A204.1 (cell line): ENCODE measurements at regions not wholly inside any gene's neighbourhood (a gene's known extent, or its start where the extent isn't known, plus 50 kb on each side); places are given as distances from the start of the nearest gene placed in this dataset.
"Not testable (repeated sequence)": the region's sequence is repeated elsewhere in the genome, so short reads cannot be mapped to it uniquely, and the experiment has no call there.

Source experiments
- FAIRE-seq: peaks from 2 replicates; lab custom pipeline; 2012; peaks lifted over from hg19 to GRCh38; lab: Jason Lieb, UNC

DNA sequence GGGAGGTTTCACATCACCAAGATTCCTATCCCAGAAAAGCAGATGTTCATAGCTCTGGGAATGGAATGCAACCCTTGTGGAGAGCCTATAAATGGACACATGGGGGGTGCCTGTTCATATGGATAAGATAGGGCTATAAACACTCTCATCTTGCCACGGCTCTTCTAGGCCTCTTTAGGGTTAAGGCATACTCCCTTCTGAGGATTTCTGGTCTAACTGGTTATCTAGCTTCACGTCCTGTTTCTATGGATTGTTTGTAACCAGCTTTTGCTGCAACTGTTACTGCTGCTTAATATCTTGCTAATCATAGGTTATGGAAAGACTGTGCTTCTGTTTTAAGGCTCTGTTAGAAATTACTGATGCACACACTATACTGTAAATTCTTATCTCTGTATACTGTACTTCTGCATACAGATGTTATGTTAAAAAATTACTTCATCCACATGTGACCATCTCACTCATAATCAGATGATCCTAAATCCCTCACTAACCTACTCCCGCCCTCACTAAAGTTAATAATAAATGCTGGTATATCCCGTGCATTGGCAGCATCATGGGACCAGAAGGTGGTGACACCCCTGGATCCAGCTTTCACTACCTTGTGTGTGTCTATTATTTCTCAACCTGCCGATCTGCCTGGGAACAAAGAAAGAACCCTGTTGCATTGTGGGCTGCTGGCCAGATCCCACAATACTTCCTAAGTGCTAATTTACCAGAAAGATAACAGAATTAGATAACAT lies 68.7 kb downstream of the PRKAB2 start:
- not testable (repeated sequence) for FAIRE-seq

DNA sequence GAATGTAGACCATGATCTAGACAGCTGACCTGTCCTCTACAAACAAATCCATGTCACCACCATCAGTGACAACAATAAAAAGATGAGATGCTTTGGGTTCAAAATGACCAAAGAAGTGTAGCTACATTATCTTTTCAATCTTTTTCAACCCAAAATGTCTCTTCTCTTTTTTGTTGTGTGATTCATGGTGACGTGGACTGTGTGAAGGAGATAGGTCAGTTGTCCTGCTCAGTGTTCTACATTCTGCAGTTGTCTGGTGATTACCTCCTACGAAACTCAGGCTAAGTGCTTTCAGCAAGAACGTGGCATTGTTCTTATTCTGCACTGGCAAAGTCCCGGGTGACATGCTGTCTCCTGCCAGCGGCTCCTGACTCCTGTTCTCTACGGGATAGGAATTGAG lies 73.1 kb downstream of the PRKAB2 start:
- FAIRE-seq, result no peak

DNA sequence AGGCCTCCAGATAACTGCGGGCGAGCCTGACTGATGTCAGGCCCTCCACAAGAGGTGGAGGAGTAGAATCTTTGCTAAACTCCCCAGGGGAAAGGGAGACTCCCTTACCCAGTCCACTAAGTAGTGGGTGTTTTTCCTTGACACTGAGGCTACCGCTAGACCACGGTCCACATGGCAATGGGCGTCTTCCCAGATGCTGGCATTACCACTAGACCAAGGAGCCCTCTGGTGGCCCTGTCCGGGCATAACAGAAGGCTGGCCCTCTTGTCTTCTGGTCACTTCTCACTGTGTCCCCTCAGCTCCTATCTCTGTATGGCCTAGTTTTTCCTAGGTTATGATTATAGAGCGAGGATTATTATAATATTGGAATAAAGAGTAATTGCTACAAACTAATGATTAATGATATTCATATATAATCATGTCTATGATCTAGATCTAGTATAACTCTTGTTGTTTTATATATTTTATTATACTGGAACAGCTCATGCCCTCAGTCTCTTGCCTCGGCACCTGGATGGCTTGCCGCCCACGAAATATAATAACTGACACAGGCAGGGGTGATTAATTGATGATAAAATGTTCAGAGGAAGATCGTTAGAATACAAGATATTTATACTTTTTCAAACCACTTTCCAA lies 73.8 kb downstream of the PRKAB2 start:
- not testable (repeated sequence) for FAIRE-seq

DNA sequence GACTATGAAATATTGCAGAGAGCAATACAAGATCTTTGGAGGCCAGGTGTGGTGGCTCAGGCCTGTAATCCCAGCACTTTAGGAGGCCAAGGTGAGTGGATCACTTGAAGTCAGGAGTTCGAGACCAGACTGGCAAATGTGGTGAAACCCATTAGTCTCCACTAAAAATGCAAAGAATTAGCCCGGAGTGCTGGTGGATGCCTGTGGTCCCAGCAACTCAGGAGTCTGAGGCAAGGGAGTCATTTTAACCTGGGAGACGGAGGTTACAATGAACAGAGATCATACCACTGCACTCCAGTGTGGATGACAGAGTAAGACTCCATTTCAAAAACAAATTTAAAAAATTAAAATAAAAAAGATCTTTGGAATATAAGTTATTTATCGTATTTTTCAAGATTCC lies 76.6 kb downstream of the PRKAB2 start:
- no peak for FAIRE-seq

DNA sequence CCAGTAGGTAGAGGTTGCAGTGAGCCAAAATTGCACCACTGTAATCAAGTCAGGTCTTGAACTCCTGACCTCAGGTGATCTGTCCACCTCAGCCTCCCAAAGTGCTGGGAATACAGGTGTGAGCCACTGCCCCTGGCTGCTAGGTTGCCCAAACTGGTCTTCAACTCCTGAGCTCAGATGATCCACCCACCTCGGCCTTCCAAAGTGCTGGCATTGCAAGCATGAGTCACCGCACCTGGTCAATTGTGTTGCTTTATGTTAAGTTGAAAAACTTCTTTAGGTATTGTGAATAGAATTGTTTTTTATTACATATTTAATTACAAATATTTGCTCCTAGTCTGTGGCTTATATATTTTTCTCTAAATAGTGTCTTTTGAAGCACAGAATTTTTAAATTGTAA lies 80.5 kb downstream of the PRKAB2 start:
- FAIRE-seq, result no peak

DNA sequence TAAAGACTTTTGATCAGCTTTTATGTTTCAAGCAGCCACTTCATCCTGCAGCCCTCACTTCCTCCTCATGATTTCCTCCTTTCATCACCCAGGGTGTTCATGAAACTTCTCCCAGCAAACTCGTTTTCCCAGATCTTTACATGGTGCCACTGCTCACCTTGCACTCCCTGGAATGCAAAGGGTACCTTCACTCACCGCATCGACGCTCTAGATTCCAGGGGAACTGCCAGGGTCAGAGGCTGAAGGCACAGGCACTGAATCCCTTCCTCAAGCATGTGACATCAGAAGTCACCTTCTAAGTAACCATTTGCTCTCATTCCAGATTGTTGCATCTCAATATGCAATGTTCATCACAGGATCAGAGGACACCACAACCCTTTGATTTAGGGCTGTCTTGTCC lies 82.8 kb downstream of the PRKAB2 start:
- no peak for FAIRE-seq

DNA sequence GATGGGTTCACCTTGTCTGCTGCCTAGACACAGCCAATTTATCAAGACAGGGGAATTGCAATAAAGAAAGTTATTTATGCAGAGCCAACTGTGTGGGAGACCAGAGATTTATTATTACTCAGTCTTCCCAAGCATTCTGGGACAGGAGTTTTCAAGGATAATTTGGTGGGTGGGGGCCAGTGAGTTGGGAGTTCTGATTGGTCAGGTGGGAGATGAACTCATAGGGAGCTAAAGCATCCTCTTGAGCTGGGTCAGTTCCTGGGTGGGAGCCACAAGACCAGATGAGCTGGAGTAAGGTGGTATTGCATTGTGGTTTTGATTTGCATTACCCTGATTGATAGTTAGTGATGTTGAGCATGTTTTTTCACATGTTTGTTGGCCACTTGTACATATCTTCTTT lies 86.1 kb downstream of the PRKAB2 start:
- FAIRE-seq, result no peak

GRCh38 chr1:147084273-147085096 lies 87.8 kb downstream of the PRKAB2 start:
- FAIRE-seq, result no peak

DNA sequence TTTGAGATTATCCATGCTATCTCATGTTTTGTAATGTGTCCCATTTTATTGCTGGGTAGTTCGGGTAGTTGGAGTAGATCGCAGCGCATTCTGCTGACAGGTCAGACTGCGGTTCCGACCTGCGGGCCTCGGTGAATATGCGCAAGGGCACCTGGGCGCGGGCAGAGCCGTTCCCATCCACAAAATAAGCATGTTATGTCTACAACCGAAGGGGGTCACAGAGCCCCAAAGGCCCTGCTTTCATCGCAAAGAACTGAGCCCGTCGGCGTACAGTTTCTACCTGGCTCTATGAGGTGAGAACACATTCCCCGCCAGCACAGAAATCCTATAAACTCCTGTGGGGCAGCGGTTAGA lies 88.4 kb downstream of the PRKAB2 start:
- no peak for FAIRE-seq

DNA sequence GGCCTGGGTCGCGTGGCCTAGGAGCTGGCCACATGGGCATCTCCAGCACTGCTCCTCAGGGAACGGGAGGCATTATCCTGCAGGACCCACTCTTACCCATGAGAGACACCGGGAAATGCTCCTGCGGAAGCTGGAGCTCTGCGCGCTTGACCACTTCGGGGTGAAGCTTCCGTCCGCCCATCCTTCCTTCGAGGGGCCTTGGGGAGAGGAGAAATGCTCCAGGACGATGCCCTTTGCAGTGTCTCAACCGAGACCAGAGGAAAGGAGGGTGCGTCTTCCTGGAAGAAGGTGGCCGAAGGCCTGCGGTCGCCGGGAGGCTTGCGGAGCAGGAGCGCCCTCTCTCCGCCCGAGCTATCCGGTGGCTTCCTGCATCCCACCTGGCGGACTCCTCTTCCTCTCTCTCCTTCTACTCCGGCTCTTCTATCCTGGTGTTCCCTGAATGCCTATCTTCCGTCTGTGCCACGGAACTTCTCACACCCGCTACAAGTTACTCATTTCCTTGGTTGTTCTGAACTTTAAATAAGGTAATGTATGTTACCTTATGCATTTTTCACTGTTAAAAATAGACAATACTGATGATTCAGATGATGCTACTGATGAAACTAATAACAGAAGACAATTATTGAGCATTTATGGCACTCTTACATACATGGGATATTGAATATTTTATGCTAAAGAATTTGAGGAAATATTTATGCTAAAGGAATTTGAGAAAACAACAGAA lies 91.4 kb downstream of the PRKAB2 start:
- FAIRE-seq, result no peak

- FAIRE-seq, result no peak
Observed at GRCh38 chr1:147080006-147080661, 92.1 kb downstream of the PRKAB2 start.

DNA sequence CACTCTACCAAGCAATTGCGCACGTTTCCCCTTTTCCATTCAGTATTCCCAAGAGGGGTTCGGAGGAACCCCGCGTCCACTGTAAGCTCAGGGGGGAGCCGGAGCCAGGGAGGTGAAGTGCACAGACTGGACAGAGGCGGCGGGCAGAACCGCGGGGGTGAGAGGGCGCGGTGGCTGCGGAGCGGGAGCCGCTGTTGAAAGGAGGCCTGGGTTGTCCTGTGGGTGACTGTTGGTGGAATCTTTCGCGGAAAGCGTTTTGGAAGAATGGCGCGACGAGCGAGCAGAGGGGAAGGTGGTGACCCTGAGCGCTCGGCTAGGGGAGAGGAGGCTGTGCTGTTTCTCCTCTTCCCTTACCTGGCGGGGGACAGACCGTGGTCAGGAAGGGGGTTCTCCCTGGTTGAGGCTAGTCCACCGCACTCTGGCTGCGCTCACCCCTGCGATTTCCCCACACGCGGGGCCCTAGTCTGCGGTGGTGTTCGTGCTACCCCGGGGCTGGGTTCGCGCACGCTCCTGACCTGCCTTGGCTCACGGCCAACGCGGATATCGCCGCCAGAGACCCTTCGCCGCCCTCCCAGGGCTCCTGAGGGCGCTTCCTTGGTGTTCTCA lies 92.8 kb downstream of the PRKAB2 start:
- no peak for FAIRE-seq

DNA sequence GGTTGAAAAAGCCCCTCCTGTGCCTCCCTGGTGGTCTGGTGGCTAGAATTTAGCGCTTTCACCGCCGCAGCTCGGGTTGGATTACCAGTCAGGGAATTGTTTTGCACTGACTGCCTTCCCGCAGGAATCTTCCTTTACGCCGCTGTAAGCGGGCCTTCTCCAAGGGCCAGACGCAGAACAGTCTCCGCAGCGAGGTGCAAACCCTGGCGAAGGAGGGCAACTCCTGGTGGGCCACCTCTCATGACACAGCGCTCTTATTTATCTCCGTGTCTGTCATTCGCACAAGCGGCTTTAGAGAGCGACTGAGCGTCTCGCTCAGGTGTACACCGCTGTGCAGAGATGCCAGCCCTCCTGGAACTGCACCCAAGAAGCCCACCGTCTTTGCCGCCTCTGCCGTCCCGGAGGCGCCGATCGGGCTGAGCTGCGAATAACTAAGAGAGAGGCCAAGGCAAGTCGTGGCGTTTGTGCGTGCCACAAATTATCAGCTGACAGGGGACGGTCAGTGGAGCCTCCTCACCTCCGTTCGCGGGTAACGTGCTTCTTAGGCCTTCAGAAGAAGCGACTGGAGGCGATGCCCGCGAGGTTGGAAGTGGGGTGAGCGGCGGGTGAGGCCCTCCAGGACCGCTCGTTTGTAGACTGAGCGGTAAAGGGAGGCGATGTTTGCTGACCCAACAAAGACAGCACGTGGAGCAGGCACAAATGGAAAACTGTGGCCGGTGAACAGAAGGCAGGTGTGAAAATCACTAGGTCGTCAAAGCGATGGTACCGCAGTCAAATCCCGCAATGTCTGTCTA lies 93.5 kb downstream of the PRKAB2 start:
- FAIRE-seq, result no peak

GRCh38 chr1:147077936-147078605 lies 94.2 kb downstream of the PRKAB2 start:
- FAIRE-seq, result no peak

DNA sequence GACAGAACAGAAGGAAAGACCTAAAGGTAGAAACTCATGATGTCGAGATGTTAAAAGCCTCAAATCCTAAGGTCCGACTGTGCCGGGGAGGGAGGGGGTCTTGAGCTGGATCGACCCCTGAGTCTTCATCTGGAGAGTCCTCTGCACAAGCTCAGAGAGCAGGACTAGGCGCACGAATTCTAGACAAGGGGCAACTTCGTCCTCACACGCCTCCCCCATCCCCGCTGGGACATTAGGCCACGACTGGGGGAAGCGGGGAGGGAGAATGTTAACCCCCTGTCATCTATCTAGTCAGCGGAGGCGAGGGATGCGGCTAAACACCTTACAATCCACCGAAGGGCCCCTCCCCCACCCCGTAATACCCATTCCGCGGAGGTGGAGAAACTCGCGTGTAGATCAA lies 94.7 kb downstream of the PRKAB2 start:
- no peak for FAIRE-seq

GRCh38 chr1:147077081-147077480 lies 95.2 kb downstream of the PRKAB2 start:
- no peak for FAIRE-seq

DNA sequence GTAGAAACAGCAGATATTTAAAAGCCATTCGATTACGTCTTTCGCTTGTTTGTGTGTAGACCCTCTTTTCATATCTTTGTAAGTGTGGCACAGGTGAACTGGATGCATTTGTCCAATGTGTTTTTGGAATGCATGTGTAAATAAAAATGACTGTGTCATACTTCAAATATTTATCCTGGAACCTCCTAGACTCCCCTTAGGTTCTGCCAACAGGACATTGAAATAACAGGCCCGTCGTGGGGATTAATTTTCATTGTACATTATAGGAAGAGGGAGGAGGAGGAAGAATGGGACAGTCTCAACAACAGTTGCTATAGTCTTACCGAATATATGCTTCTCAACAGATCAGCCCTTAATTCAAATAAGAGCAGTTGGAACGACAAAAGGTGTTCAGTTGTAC lies 95.8 kb downstream of the PRKAB2 start:
- no peak for FAIRE-seq

GRCh38 chr1:147072482-147073432 lies 99.5 kb downstream of the PRKAB2 start:
- FAIRE-seq, result no peak

- FAIRE-seq, result no peak
Observed at GRCh38 chr1:147071142-147071541, 101.1 kb downstream of the PRKAB2 start.
